GM19025 (cell line): ENCODE measurements at regions not wholly inside any gene's neighbourhood (a gene's known extent, or its start where the extent isn't known, plus 50 kb on each side); places are given as distances from the start of the nearest gene placed in this dataset.

Source experiments
- ATAC-seq: cut with Tn5 transposase; IDR thresholded peaks from one replicate; pipeline ENCODE4 v1.9.1; 2021; ENCODE audit warnings: mild to moderate bottlenecking, low read depth, moderate library complexity; ENCODE audit not compliant: unreplicated experiment

- no peak for ATAC-seq
Measured at GRCh38 chr13:55361141-55361540, 1779.6 kb upstream of the PRR20A start.

DNA sequence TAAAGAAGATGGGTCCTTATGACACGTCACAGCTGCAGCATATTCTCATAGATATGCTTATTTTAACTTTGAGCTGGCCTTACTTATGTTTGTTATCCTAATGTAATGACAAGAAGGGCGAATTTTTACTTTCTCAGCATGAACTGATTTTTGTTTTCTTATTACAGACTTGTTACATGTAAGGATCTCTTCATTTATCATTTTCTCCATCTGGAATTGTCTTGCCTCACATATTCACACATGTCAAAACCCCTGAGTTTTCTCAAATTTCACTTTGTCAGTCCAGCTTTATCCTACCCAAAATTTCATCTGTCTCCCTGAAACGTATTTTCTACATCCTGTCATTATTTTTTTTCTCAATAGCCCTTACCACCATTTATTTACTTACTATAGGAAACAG, 1774.0 kb upstream of the PRR20A start:
- ATAC-seq, result no peak

DNA sequence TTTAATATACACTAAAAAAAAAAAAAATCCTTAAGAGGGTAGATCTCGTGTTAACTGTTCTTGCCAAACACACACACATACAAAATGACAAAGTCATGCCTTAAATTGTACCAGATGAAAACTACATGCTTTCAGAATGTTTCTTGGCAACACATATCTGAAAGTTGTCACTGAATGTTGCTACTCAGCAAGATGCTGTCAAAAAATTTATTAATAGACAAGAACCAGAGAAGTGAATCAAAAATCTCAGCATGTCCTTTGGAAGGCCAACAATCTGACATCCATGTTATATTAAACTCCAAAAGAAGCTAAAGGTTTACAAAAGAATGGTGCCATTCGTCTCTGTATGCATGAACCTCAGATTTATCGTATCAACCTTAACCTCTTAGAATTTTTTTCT, 1746.2 kb upstream of the PRR20A start:
- ATAC-seq, result no peak

DNA sequence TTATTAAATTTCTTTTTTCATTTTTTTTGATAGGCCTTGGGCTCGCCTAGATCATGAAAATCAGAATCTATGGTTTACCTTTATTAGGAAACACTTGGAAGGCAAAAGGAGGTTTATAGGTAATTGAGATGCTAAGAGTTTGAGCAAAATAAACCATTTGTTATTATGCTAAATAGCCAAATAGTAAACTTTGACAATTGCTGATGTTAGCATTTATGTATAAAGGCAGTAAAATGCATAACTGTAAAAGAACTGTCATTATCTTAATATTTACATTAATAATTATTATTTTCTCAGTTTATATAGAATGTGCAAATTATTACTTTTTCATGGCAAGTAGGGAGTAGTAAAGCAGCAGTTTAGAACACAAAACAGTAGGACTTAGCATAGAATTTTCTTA, 1737.8 kb upstream of the PRR20A start:
- no peak for ATAC-seq

DNA sequence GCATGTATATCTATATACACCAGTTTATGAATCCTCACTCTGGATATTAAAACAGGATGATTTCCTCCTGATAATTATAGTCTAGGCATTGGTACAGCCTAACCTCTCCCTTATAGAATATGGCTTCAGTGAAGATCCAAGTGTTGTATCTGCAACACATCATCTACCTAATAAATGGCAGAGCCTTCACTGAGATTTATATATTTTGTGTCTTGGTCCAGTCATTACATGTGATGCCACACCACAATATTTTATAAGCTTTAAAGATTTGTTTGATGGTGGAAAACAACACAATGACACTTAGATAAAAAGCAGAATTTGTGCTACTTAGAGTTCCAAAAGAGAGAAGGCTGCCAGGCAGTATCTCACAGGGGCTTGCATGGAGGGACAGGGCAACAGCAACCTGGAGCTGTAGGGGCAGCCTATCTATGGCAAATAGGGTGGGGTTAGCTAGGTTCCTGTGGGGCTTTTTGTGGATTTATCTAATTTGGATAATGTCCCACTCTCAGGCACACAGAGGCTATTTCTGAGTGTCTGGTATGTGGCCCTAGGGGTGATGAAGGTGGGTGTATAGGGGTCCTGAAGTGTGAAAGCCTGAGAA, 1736.7 kb upstream of the PRR20A start:
- ATAC-seq, result no peak

GRCh38 chr13:55410398-55411330, 1730.1 kb upstream of the PRR20A start:
- no peak for ATAC-seq

GRCh38 chr13:55418095-55418494, 1722.6 kb upstream of the PRR20A start:
- ATAC-seq, result no peak

DNA sequence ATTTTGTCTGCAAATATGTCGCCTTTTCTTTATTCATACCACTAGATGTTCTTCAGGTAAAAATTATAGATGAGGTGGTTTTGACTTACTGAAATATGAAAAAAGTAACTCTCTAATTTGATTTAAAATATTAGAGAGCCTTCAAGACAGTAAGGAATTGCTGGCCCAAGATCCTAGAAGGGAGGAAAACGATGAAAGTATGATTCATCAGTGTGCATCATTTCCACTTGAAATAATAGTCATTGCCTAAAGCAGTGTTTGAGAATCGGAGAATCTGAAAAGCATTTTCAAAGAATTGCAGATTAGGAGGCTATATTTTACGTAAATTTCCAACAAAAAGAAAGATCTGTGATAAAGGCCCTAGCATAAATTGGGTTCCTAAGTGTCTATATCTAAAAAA, 1707.9 kb upstream of the PRR20A start:
- no peak for ATAC-seq

GRCh38 chr13:55437162-55437561, 1703.6 kb upstream of the PRR20A start:
- ATAC-seq, result no peak

DNA sequence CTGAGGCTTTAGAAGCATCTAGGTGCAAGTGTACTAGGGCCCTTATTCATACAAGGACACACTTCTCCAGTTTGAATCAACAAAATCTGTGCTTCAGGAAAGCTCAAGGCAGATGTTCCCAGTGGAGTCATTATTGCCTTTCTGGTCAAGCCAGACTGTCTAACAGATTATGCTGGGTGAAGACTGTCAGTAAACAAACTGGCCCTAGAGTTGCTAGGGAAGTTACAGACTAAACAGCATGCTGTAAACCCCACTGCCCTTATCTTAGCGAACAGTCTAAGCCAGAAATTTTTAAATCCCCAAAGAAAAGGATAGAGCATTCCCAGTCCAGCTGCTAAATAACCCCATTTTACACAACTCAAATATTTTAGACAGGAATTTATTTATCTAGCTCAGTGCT, 1701.3 kb upstream of the PRR20A start:
- no peak for ATAC-seq

DNA sequence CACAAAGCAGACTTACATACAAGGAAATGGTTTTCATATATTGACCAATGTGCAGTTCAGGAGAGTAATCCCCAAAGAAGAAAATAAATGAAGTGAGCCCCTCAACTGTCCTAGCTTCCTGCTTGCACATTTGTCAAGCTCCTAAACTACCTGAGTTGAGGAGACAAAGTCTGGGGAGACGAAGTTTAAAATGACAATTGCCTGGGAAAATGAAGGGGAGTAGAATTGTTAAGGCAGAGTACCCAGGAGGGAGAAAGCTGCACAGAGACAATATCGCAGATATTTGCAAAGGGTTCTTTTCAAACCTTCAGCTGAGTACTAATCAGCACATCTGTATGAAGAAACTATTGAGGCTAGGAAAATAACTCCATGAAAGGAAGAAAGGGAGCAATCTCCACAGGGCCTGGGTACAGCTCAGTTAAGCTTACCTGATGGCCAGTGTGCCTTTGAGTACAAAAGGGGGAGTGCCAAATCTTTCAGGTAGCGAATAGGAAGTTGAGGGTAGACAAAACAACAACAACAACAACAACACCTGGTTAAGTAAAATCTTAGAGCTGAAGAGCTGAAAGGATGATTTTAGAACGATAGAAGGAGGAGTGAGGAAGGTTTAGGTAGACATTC, 1700.1 kb upstream of the PRR20A start:
- ATAC-seq, result no peak

DNA sequence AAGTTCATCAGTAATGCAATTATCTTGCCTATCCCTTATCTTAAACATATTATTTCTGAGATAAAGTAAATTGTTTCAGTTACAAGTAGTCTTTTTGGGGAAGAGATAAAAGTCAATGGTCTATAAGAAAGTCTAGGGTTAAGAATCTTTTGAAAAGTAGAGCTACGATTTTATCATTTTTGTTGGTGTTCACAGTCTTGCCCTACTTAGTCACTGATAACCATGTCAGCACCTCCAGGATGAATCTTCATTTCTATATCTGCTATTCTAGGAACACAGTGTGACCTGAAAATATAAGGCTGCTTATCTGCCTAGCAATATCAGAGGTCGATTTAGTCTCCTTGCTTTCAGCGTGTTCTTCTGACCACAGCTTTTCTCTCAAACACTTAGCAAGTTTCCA, 1676.5 kb upstream of the PRR20A start:
- ATAC-seq, result no peak

DNA sequence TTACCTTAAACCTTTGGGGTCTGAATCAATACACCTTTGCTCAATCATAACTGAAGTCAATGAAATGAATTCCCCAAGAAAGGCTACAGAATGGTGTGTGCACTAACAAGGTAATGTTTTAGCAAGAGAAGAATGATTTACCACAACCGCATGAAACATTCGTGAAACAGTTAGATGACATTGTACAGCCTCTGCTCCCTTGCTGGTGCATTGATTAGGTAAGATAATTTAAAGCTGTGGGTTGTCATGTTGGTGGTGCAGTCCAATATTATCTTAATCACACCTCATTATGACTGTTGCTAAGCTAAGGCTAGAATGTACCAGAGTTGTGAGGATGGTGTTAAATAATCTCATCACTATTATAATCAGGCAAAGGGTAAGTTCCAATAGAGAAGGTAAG, 1673.2 kb upstream of the PRR20A start:
- ATAC-seq, result no peak

DNA sequence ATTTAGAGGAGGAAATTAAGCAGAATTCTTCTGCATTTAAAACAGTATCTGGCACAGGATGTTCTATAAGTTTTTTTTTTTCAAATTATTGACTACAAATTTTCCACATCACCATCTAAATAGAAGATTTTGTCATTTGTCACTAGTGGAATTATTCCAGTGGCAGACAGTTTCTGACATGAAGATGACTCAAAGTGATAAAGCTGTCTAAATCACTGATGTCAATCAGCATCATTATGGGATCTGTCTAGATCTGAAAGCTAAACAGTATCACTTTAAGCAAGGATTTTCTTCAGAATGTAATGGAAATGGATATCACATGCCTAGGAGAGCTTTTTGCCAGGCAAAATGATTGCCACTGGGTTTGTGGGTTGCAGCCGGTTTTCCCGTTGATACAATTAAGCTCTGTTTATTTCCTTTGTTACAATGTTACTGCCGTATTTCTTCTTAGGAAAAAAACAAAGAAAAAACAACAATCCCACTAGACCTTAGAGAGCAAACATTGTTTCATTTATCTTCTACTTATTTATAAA, 1657.0 kb upstream of the PRR20A start:
- no peak for ATAC-seq

GRCh38 chr13:55493297-55493696, 1647.4 kb upstream of the PRR20A start:
- ATAC-seq, result no peak

DNA sequence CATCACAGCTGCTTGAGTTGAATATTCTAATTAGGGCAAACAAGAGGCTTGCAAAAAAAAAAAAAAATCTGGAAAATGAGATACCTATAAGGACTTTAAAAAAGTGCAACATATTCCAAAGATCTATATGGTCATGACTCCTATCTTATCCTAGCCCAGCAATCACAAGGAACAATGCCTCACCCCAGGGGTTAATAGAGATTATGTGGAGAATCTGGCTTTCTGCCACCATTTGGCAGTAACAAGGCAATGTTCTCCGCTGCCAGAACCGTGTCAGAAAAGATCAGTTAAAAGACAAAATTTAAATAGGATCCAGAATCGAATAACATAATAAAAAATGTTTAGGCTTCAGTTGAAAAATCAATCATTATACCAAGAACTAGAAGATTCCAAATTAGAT, 1643.2 kb upstream of the PRR20A start:
- ATAC-seq, result no peak

- ATAC-seq, result no peak
Measured at GRCh38 chr13:55500694-55501093, 1640.0 kb upstream of the PRR20A start.

- ATAC-seq, result no peak
Measured at GRCh38 chr13:55516610-55517009, 1624.1 kb upstream of the PRR20A start.

- ATAC-seq, result no peak
Measured at GRCh38 chr13:55517312-55517711, 1623.4 kb upstream of the PRR20A start.

DNA sequence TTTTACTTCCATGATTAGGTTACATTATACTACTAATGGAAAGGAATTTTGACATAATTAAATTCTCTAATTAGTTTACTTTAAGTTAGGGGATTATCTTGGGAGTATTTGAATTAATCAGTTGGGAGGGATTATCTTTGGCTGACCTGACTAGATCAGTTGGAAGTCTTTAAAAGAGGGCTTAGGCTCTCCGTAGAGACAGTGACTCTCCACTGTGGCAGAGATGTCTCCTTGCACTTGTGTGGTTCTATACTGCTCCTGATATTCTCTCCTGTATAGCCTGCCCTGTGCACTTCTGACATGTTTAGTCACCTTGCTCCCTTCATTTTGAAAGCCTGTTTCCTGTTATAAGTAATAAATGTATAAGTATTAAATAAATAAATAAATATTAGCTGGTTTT, 1612.3 kb upstream of the PRR20A start:
- ATAC-seq, result no peak

GRCh38 chr13:55534306-55534705, 1606.4 kb upstream of the PRR20A start:
- no peak for ATAC-seq
